Stomach (tissue), 4 donors: ENCODE measurements at regions not wholly inside any gene's neighbourhood (a gene's known extent, or its start where the extent isn't known, plus 50 kb on each side); places are given as distances from the start of the nearest gene placed in this dataset.

Source experiments
- POLR2A ChIP-seq, 4 donors: fragments of 450-650 bp; IDR thresholded peaks; one replicate each; pipeline ENCODE4 v1.6.1; 2016; ENCODE audit warnings: antibody characterized with exemption in 4 of 4, control low read depth in 2 of 4, mild to moderate bottlenecking in 1 of 4, moderate library complexity in 1 of 4
- POLR2AphosphoS5 ChIP-seq, 3 donors: sonication (generic); formaldehyde crosslinking; IDR thresholded peaks; one replicate each; pipeline ENCODE4 v1.6.1; 2016; ENCODE audit warnings: antibody characterized with exemption in 3 of 3
- TF ChIP-seq, protein P1 (sequence below), 7 experiments: fragments of 450-650 bp in 4 of 7; fragments of 200-600 bp in 3 of 7; sonication (generic) in 3 of 7; IDR thresholded peaks; one replicate each; pipeline ENCODE4 v1.5.1; 2016 to 2019; ENCODE audit warnings: antibody characterized with exemption in 7 of 7, control low read depth in 2 of 7, mild to moderate bottlenecking in 1 of 7

DNA sequence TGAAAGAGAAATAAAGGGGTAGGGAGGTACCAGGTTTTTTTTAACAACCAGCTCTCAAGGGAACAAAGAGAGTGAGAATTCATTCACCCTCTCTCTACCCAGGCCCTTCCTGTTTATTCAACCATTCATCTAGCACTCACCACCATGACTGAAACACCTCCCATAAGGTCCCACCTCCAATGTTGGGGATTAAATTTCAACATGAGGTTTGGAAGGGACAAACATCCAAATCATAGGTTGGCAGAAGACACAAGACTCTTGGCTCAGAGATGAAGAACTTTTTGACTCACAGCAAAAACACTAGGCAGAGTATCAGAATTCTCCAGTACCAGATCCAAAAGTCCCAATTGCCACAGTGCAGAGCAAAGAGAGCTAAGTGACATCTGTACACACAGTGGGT is 186.3 kb downstream of the EDN1 start:
- no peak for TF ChIP-seq POLR2AphosphoS5 (IDR thresholded peaks at IDR 0.05)
- TF ChIP-seq, protein P1, sequence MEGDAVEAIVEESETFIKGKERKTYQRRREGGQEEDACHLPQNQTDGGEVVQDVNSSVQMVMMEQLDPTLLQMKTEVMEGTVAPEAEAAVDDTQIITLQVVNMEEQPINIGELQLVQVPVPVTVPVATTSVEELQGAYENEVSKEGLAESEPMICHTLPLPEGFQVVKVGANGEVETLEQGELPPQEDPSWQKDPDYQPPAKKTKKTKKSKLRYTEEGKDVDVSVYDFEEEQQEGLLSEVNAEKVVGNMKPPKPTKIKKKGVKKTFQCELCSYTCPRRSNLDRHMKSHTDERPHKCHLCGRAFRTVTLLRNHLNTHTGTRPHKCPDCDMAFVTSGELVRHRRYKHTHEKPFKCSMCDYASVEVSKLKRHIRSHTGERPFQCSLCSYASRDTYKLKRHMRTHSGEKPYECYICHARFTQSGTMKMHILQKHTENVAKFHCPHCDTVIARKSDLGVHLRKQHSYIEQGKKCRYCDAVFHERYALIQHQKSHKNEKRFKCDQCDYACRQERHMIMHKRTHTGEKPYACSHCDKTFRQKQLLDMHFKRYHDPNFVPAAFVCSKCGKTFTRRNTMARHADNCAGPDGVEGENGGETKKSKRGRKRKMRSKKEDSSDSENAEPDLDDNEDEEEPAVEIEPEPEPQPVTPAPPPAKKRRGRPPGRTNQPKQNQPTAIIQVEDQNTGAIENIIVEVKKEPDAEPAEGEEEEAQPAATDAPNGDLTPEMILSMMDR (IDR thresholded peaks at IDR 0.05): no peak
- TF ChIP-seq POLR2A (IDR thresholded peaks at IDR 0.05): no peak
